ENCODE measurements at regions not wholly inside any gene's neighbourhood (a gene's known extent, or its start where the extent isn't known, plus 50 kb on each side); places are given as distances from the start of the nearest gene placed in this dataset.

- TF ChIP-seq, protein P1, sequence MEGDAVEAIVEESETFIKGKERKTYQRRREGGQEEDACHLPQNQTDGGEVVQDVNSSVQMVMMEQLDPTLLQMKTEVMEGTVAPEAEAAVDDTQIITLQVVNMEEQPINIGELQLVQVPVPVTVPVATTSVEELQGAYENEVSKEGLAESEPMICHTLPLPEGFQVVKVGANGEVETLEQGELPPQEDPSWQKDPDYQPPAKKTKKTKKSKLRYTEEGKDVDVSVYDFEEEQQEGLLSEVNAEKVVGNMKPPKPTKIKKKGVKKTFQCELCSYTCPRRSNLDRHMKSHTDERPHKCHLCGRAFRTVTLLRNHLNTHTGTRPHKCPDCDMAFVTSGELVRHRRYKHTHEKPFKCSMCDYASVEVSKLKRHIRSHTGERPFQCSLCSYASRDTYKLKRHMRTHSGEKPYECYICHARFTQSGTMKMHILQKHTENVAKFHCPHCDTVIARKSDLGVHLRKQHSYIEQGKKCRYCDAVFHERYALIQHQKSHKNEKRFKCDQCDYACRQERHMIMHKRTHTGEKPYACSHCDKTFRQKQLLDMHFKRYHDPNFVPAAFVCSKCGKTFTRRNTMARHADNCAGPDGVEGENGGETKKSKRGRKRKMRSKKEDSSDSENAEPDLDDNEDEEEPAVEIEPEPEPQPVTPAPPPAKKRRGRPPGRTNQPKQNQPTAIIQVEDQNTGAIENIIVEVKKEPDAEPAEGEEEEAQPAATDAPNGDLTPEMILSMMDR (IDR thresholded peaks at IDR 0.05), result no peak
- TF ChIP-seq ZFX (IDR thresholded peaks at IDR 0.05; ENCODE audit: borderline replicate concordance), result no peak
- H3K27ac ChIP-seq, result no peak overlapping the region
Observed at GRCh38 chr18:67301592-67301991, 214.9 kb downstream of the DSEL start.

GRCh38 chr18:67300498-67300897, 216.0 kb downstream of the DSEL start:
- no peak for TF ChIP-seq ZFX (IDR thresholded peaks at IDR 0.05; ENCODE audit: borderline replicate concordance)
- TF ChIP-seq, protein P1 (IDR thresholded peaks at IDR 0.05), result no peak
- no peak overlapping the region for H3K27ac ChIP-seq

DNA sequence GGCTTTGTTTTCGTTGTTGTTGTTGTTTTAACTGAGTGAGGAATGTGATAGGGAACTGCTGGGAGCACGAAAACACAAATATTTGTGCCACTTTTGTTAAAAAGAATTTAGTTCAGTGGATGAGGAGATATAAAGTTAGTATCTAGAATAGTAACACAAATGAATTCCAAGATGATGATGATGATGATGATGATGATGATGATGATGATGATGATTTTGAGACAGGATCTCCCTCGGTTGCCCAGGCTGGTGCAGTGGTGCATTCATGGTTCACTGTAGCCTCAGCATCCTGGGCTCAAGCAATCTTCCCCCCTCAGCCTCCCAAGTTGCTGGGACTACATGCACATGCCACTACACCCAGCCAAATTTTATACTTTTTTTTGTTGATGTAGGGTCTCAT, 223.7 kb downstream of the DSEL start:
- TF ChIP-seq ZFX (IDR thresholded peaks at IDR 0.05; ENCODE audit: borderline replicate concordance), result no peak
- TF ChIP-seq, protein P1 (IDR thresholded peaks at IDR 0.05), result no peak
- H3K27ac ChIP-seq, result no peak overlapping the region

- TF ChIP-seq, protein P1 (IDR thresholded peaks at IDR 0.05), result no peak
- TF ChIP-seq ZFX (IDR thresholded peaks at IDR 0.05; ENCODE audit: borderline replicate concordance), result no peak
Observed at GRCh38 chr18:67290421-67290820, 226.1 kb downstream of the DSEL start.

DNA sequence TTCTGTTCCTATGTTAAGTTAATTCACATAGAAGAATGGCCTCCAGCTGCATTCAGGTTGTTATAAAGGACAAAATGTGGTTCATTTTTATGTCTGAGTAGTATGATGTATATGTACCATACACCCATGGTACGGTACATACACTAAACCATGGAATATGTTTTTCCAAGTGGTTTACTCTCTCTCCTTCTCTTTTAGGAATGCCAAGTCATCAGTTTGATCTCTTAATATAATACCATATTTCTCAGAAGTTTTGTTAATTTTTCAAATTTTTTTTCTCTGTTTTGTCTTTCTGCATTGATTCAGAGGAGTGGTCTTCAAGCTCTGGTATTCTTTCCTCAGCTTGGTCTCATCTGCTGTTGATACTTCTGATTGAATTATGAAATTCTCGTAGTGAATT, 230.9 kb downstream of the DSEL start:
- no peak overlapping the region for H3K27ac ChIP-seq
- TF ChIP-seq, protein P1 (IDR thresholded peaks at IDR 0.05), result no peak
- no peak for TF ChIP-seq ZFX (IDR thresholded peaks at IDR 0.05; ENCODE audit: borderline replicate concordance)

More at GRCh38 chr18:67290421-67290820, 226.1 kb downstream of the DSEL start:
- H3K27ac ChIP-seq, result no peak overlapping the region

GRCh38 chr18:67282796-67283195, 233.7 kb downstream of the DSEL start:
- TF ChIP-seq ZFX (IDR thresholded peaks at IDR 0.05; ENCODE audit: borderline replicate concordance), result no peak
- TF ChIP-seq, protein P1 (IDR thresholded peaks at IDR 0.05), result no peak
- no peak overlapping the region for H3K27ac ChIP-seq

- H3K27ac ChIP-seq, result no peak overlapping the region
- TF ChIP-seq ZFX (IDR thresholded peaks at IDR 0.05; ENCODE audit: borderline replicate concordance), result no peak
Observed at GRCh38 chr18:67281746-67282145, 234.8 kb downstream of the DSEL start.

All from 22Rv1 (cell line).